COR-L47 (cell line): ENCODE measurements at regions not wholly inside any gene's neighbourhood (a gene's known extent, or its start where the extent isn't known, plus 50 kb on each side); places are given as distances from the start of the nearest gene placed in this dataset.

Experiments used
- DNase-seq: peaks from one replicate; lab custom pipeline; 2025; lab: John Stamatoyannopoulos, UW

DNA sequence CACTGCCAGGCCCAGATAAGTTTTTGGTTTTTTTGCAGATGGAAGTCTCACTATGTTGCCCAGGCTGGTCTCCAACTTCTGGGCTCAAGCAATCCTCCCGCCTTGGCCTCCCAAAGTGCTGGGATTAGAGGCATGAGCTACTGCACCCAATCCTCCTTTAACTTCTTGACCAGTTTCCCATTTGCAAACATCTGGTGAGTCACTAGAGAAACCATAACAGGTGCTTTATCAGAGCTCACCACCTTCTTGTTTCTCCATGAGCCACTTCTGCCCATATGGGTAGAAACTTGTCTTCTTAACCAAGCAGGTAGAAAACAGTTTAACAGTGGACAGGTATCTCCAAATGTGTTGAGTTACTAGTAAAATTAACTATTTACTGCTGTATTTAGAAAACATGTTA is 128.4 kb upstream of the AP1S2 start:
- no peak for DNase-seq

DNA sequence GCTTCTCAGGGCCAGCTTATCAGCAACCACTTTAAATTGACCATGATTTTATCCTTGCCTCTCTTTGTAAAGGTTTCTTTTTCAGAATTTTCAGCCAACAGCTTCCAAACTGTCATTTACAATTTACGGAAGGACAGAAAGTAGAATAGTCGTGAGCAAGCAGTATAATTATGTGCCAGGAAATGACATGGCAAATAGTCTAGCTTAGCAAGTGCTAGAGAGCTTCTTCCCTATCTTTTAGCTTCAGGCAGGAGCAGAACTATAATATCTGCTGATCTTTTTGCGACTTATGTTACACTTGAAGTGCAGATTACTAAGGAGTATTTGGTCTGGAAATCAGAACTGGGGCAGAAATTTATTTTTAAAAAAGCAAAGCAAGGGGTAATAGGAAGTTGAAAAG is 123.0 kb upstream of the AP1S2 start:
- DNase-seq, result no peak

GRCh38 chrX:15976396-15976795 is 121.8 kb upstream of the AP1S2 start:
- DNase-seq, result no peak

GRCh38 chrX:15973946-15974345 is 119.3 kb upstream of the AP1S2 start:
- no peak for DNase-seq

DNA sequence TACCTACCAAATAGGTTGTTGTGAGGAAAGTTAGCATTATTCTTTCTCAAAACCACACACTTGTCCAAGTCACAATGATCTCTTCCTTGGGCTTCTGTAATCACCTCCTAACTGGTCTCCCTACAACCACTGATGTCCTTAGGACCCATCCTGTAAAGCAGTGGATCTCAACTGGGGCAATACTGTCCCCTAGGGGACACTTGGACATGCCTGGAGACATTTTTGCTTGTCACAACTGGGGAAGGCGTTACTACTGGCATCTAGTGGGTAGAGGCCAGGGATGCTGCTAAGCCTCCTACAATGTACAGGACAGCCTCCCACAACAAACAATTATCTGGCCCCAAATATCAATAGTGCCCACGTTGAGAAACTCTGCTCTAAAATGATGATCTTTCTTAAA is 118.7 kb upstream of the AP1S2 start:
- DNase-seq, result no peak

DNA sequence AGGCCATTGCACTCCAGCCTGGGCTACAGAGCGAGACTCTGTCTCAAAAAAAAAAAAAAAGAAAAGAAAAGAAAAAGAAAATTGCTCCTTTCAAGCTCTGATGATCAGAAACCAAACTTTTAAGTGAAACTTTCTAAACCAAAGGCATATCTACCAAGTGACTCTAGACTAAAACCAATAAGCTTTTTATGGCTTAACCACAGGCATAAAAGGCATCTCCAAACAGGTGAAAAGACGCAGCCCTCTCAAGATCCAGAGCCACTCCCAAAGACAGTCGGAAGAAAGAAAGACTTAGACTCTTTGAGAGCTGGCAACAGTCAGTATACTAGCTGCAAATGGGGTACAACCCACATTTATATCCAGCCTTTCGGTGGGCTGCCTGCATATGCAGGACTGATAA is 117.1 kb upstream of the AP1S2 start:
- no peak for DNase-seq

DNA sequence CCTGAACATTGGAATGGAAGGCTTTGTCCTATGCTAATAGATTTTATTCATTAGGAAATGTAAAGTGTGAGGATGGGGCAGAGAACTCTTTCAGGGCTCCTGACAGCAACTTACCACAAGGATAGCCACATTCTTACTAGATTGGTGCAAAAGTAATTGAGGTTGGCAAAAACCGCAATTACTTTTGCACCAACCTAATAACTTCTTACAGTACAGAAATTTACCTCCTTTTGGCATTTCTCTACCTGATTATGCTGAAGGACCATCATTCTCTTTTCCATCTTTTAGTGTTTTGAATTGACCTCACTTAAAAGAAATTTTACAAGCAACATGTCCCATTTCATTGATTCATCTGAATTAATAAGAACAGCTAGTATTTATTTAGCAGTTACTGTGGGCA is 109.2 kb upstream of the AP1S2 start:
- DNase-seq, result no peak

DNA sequence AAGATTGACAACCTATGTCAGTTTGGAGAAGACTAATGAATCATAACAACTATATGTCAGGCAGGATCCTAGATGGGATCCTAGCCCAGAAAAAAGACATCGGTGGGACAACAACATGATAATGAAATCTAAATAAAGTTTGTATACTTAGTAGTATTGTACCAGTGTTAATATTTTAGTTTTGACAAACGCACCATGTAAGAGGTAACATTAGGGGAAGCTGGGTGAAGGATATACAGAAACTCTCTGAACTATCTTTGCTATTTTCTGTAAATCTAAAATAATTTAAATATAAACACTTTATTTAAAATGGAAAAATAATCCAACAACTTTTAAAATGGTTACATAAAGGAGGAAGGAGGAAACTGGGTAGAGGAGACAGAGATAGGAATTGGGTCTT is 105.6 kb upstream of the AP1S2 start:
- DNase-seq, result no peak

GRCh38 chrX:15956681-15957080 is 102.1 kb upstream of the AP1S2 start:
- DNase-seq, result no peak

DNA sequence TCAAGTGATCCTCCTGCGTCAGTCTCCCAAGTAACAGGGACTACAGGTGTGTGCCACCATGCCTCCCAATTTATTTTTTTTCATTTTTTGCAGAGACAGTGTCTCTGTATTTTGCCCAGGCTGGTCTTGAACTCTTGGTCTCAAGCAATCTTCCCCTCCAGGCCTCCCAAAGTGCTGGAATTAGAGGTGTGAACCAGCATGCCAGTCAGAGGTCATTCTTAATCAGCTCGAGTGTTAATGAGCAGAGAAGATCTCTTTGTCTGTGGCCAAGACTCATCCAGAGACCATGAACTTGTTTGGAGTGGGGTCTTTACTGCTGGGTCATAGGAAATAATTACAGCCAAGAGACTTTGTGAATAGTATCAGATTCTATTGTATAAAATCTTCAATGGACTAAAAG is 99.2 kb upstream of the AP1S2 start:
- DNase-seq, result no peak

- no peak for DNase-seq
These were observed 97.6 kb upstream of the AP1S2 start for GRCh38 chrX:15952212-15952611.

GRCh38 chrX:15948318-15948660 is 93.7 kb upstream of the AP1S2 start:
- DNase-seq, result no peak

DNA sequence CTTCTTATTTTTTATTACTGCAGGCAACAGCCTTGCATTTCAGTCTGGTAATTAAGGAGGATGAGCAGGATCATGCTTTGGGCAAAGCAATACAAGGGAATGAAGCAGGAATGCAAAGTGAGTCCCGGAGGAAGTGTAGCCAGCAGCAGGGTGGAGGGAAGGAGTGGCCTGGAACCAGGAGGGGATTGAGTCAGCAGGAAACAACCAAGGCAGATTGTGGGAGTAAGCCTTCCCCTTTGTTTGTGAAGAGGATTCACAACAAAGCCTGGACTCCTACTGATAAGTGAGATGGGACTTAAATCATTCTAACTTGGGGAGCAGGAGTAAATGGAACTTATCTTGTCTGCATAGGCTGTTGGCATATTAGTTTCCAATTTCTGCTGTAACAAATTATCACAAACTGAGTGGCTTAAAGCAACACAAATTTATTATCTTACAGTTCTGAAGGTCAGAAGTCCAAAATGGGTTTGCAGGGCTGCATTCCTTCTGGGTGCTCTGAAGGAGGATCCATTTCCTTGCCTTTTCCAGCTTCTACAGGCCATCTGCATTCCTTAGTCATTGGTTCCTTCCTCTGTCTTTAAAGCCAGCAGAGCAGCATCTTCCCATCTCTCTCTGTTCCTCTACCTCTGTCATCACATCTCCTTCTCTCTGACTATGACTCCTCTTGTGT is 93.2 kb upstream of the AP1S2 start:
- no peak for DNase-seq

GRCh38 chrX:15946783-15947580 is 92.4 kb upstream of the AP1S2 start:
- no peak for DNase-seq

GRCh38 chrX:15943391-15943790 is 88.8 kb upstream of the AP1S2 start:
- no peak for DNase-seq

DNA sequence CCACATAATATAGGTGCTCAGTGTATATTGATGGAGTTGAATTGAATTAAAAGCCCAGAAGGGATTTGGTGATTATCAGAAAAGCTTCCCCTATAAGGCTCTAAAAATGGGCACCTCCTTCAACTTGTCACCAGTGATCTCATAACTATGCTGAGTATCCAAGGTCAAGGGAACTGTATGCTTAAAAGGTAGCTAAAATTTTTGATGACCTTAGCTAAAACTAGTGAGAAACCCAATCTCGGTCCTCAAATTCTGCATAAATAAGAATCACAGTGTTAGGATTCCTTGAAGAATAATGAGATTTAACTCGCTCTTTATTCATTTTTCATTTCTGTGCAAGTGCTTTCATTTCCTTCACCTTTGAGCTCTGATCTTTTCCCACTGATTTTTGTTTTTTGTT is 87.7 kb upstream of the AP1S2 start:
- DNase-seq, result no peak

DNA sequence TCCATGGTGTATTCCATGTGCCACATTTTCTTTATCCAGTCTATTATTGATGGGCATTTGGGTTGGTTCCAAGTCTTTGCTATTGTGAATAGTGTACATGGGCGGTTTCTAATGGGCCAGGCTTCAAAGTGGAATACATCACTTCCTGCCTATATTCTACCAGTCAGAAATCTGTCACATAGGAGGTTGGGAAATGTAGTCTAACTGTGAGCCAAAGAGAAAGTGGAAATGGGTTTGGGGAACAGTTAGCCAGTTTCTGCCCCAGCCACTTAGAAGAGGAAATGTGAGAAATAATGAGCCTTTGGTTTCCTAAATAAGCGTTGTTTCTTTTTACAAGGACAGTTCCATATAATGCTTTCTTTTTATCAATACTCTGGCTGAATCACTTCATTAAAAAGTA is 85.1 kb upstream of the AP1S2 start:
- DNase-seq, result no peak

- DNase-seq, result no peak
These were observed 83.5 kb upstream of the AP1S2 start for GRCh38 chrX:15938072-15938471.

DNA sequence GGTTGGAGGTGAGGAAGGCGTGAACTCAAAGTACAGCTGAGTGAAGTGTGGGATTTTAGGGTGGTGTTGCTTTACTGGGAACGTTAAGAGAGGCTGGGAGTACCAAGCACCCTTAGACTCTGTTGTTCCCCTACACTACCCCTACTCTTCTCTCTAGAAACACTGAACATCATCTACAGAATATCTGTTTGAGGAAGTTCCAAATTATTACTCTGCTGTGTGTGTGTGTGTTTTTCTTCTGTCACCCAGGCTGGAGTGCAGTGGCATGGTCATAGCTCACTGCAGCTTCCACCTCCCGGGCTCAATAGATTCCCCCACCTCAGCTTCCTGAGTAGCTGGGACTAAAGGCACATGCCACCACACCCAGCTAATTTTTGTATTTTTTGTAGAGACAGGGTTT is 76.7 kb upstream of the AP1S2 start:
- no peak for DNase-seq

- DNase-seq, result peak; percentile 5
These were observed 76.0 kb upstream of the AP1S2 start for GRCh38 chrX:15930585-15930984.

DNA sequence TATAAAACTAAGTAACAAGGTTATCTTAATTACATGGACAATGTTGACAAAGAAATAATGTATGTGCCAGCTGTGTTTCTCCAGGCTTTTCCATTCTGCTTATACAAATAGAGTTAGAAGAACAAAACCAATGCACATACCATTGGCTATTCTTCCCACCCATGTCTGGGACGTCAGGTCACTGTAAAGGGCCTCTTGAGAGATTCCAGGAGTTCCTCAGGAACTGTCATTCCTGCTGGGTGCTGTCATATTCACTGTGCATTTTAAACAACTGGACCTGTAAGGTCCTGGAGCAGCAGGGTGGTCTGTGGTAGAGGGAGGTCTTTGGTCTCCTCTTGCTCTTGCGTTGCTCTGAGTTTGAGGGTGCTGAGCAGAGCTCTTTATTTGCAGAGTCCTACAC is 74.6 kb upstream of the AP1S2 start:
- no peak for DNase-seq

- DNase-seq, result no peak
These were observed 72.0 kb upstream of the AP1S2 start for GRCh38 chrX:15926622-15927021.

DNA sequence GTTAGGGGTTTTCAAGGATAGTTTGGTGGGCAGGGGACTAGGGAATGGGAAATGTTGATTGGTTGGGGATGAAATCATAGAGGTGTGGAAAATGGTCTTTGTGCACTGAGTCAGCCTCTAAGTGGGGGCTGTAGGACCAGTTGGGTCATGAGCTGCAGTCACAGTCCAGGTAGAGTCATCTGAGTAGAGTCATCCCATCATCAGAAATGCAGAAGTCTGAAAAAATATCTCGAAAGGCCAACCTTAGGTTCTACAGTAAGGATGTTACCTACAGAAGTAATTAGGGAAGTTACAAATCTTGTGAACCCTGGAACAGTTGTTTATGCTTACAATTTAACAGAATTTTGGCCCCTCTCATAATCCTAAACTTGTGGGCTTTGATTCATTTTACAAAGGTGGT is 63.4 kb upstream of the AP1S2 start:
- no peak for DNase-seq

GRCh38 chrX:15916704-15917084 is 62.1 kb upstream of the AP1S2 start:
- DNase-seq, result no peak
